ENCODE measurements at regions not wholly inside any gene's neighbourhood (a gene's known extent, or its start where the extent isn't known, plus 50 kb on each side); places are given as distances from the start of the nearest gene placed in this dataset.
A peak's percentile ranks its signal among the peaks of the same experiment; 100 is the strongest.

GRCh38 chr15:46685096-46685495 is 1032.2 kb upstream of the SEMA6D start:
- POLR2A ChIA-PET = no interaction called here
- TF ChIP-seq MAFK (IDR thresholded peaks at IDR 0.05; ENCODE audit: partially characterized antibody) = peak; percentile 42
- TF ChIP-seq NFE2L2 (conservative IDR thresholded peaks at IDR 0.05; ENCODE audit: low read length) = peak; percentile 32; the same call in 1 of the 2 replicates
- no peak for TF ChIP-seq NR3C1 (IDR thresholded peaks at IDR 0.05)
- Histone ChIP-seq H3K4me2 (no peak overlapping the region), H3K27ac (no peak overlapping the region), H3K4me3 (no peak overlapping the region), H3K4me1 (no peaks in the 10 kb centered on the region), H3K9me3 (no peaks in the 10 kb centered on the region)
- FAIRE-seq = no peak
- WGBS (ENCODE audit: missing lambda C conversion rate) = 0% methylated on average over 1 of the region's 1 CpG
- CTCF ChIA-PET = no interaction called here
- no peak for DNase-seq (ENCODE audit: low read depth in 1 of 2, low spot score in 1 of 2)
- ATAC-seq = no peak

GRCh38 chr15:46685681-46686080 is 1031.6 kb upstream of the SEMA6D start:
- POLR2A ChIA-PET = no interaction called here
- no peaks in the 10 kb centered on the region for H3K4me1 ChIP-seq
- TF ChIP-seq PBX3 (IDR thresholded peaks at IDR 0.05) = no peak
- TF ChIP-seq ZNF302 (CRISPR knock-in tag; IDR thresholded peaks at IDR 0.05) = no peak
- no peak for TF ChIP-seq POLR2A (IDR thresholded peaks at IDR 0.05; ENCODE audit: low read length)
- TF ChIP-seq FOSL2 (IDR thresholded peaks at IDR 0.05) = no peak
- TF ChIP-seq FOSL2 (CRISPR knock-in tag; IDR thresholded peaks at IDR 0.05) = no peak
- no peak for TF ChIP-seq SMC3 (IDR thresholded peaks at IDR 0.05)
- no peak for TF ChIP-seq MAX (IDR thresholded peaks at IDR 0.05)
- TF ChIP-seq CBX2 (IDR thresholded peaks at IDR 0.05; ENCODE audit: borderline replicate concordance, low read depth) = no peak
- no peak for TF ChIP-seq TFCP2L1 (CRISPR knock-in tag; IDR thresholded peaks at IDR 0.05)
- no peak for TF ChIP-seq CTCF (IDR thresholded peaks at IDR 0.05)
- no peak for TF ChIP-seq RAD21 (conservative IDR thresholded peaks at IDR 0.05 in 1 of 2, IDR thresholded peaks at IDR 0.05 in 1 of 2)
- TF ChIP-seq ZC3H11A (IDR thresholded peaks at IDR 0.05) = no peak
- TF ChIP-seq MYC (IDR thresholded peaks at IDR 0.05; ENCODE audit: borderline replicate concordance, low read length) = no peak
- no peak overlapping the region for H3K4me2 ChIP-seq
- no peaks in the 10 kb centered on the region for H3K9me3 ChIP-seq
- FAIRE-seq (no peak), DNase-seq (ENCODE audit: low read depth in 1 of 2, low spot score in 1 of 2) (no peak), ATAC-seq (no peak)
- CTCF ChIA-PET = no interaction called here
- WGBS (ENCODE audit: missing lambda C conversion rate) = 45% methylated on average over 1 of the region's 1 CpG
- no peak overlapping the region for H3K4me3 ChIP-seq
- H3K27ac ChIP-seq = no peak overlapping the region

GRCh38 chr15:46696281-46696680 is 1021.0 kb upstream of the SEMA6D start:
- 4% methylated on average over 1 of the region's 1 CpG for WGBS (ENCODE audit: missing lambda C conversion rate)
- H3K27ac ChIP-seq = no peak overlapping the region
- H3K4me3 ChIP-seq = no peak overlapping the region
- ChIA-PET CTCF (no interaction called here), POLR2A (no interaction called here)
- ATAC-seq = no peak
- no peak for FAIRE-seq
- H3K4me2 ChIP-seq = no peak overlapping the region
- H3K4me1 ChIP-seq = no peaks in the 10 kb centered on the region
- TF ChIP-seq EHMT2 (IDR thresholded peaks at IDR 0.05; ENCODE audit: low read depth) (no peak), ELK1 (IDR thresholded peaks at IDR 0.05; ENCODE audit: low read depth, low read length) (no peak), MAFK (IDR thresholded peaks at IDR 0.05; ENCODE audit: partially characterized antibody) (no peak), ZFP36 (IDR thresholded peaks at IDR 0.05; ENCODE audit: borderline replicate concordance, partially characterized antibody) (no peak), MAZ (IDR thresholded peaks at IDR 0.05; ENCODE audit: borderline replicate concordance, low read depth, low read length) (no peak), HMGXB4 (CRISPR knock-in tag; IDR thresholded peaks at IDR 0.05; ENCODE audit: borderline replicate concordance) (no peak), EHF (CRISPR knock-in tag; IDR thresholded peaks at IDR 0.05) (no peak), RNF2 (IDR thresholded peaks at IDR 0.05; ENCODE audit: borderline replicate concordance, low read depth) (no peak), NPAS2 (CRISPR knock-in tag; IDR thresholded peaks at IDR 0.05; ENCODE audit: borderline replicate concordance) (no peak), HOXB13 (CRISPR knock-in tag; IDR thresholded peaks at IDR 0.05; ENCODE audit: low read depth) (no peak), NFE2L2 (conservative IDR thresholded peaks at IDR 0.05; ENCODE audit: low read length) (no peak), ESRRA (IDR thresholded peaks at IDR 0.05; ENCODE audit: borderline replicate concordance, low read length) (no peak), E2F6 (IDR thresholded peaks at IDR 0.05; ENCODE audit: borderline replicate concordance, low read depth) (no peak), CBX8 (IDR thresholded peaks at IDR 0.05) (no peak), KDM5A (IDR thresholded peaks at IDR 0.05) (no peak), FOSB (CRISPR knock-in tag; IDR thresholded peaks at IDR 0.05) (no peak), PHF8 (IDR thresholded peaks at IDR 0.05; ENCODE audit: borderline replicate concordance, low read depth) (no peak), FOSL2 (IDR thresholded peaks at IDR 0.05) (no peak), FOSL2 (CRISPR knock-in tag; IDR thresholded peaks at IDR 0.05) (no peak)
- H3K9me3 ChIP-seq = no peaks in the 10 kb centered on the region
- DNase-seq (ENCODE audit: low read depth in 1 of 2, low spot score in 1 of 2) = no peak

All from A549 (cell line).